Right forelimb (tissue), 1 donor: ENCODE measurements at regions not wholly inside any gene's neighbourhood (a gene's known extent, or its start where the extent isn't known, plus 50 kb on each side); places are given as distances from the start of the nearest gene placed in this dataset.

ENCODE experiments used
- DNase-seq: peaks from one replicate; pipeline ENCODE4 v3.0.0-alpha.2; 2018

- no peak for DNase-seq
Observed at GRCh38 chr3:181860235-181860634, 148.5 kb downstream of the SOX2 start.

DNA sequence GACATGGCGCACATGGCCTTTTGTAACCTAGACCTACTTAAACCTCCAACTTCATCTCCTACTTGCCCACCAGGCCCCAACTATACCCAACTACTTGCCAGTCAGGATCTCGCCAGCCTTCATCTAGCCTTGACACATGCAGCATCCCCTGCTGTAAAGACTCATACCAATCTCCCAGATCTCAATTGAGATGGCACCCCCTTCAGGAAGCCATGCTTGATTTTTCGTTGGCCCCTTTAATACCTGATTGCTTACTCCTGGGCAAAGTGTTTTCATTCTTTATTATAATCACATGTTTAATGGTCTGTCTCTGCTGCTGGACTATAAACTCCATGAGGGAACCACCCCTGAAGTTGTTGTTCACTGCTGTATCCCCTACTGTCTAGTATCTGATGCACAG is 150.8 kb downstream of the SOX2 start:
- DNase-seq: no peak

DNA sequence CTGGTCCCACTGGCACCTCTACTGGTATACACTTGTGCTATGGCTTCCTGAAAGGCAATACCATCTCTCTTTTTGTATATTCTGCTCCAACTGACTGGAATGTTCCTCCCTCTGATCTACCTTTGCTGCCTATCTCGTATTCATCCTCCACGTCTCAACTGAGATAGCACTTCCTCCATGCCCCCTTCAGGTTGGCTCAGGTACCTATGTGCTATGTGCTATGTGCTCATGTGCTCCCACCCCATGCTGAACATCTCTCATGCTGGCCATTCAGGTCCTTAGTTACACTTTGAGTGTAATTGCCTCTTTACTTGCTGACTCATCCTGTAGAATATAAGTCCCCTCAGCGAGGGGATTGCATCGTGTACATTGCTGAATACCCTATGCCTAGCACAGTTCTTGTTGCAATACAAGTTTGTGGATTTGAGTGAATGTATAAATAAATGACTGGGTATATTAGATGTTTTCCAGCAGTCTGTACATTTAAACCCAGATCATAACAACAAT is 156.9 kb downstream of the SOX2 start:
- DNase-seq: no peak

GRCh38 chr3:181872887-181873286 is 161.2 kb downstream of the SOX2 start:
- DNase-seq: no peak

DNA sequence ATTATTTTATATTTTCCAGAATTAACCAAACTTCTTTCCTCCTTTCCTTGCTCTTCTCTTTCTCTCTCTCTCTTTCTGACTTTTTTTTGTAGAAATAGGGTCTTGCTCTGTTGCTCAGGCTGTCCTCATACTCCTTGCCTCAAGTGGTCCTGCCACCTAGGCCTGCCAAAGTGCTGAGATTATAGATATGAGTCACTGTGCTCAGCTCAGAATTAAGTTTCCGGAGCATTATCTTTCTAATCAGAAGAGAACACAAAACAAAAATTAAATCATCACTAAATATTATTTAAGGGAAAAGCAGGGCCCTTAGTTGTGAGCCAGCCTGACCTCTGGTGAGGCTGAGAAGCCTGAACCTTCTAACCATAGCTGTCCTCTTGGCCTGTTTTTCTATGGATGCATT is 168.2 kb downstream of the SOX2 start:
- DNase-seq: no peak

- DNase-seq: no peak
Observed at GRCh38 chr3:181880331-181880730, 168.6 kb downstream of the SOX2 start.

DNA sequence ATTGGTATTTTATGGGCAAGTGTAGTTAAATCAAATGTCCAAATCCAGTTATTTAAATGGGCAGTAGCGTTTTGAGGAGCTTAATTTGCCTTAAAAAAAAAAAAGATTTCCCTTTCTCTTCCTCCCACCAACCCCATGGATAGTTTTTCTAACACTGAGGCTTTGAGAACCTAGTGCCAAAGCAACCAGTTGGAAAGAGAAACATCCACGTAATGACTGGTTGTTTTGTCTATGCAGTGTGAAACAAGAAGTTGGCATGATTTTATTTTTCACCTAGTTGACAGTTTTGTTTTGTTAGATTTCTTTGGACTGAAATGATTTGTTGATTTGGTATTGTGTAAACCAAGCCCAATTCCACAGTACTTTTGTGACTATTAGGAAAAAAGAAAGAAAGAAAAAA is 170.0 kb downstream of the SOX2 start:
- no peak for DNase-seq

DNA sequence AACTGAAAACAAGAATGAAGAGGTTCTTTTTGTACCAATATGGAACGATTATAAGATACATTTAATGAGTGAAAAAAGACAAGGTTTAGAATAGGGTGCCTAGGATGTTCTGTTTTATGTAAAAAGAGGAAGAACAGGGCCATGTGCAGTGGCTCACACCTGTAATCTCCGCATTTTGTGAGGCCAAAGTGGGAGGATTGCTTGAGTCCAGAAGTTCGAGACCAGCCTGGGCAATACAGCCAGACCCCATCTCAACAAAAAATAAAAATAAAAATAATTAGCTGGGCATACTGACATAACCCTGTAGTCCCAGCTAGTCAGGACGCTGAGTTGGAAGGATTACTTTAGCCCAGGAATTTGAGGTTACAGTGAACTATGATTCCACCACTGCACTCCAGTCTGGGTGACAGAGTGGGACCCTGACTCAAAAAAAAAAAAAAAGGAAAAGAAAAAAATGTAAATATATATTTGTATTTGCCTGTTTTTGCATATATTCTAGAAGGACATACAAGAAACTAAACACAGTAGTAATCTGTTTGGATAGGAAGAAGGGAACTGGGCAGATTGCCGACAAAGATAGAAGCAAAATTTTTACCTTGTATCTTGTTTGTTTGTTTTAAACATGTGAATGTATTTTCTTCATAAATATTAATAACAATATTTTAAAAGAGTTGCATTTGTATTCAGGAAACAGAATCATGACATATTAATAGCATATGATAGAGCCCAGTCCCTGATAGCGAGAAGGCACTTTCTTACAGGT is 174.3 kb downstream of the SOX2 start:
- no peak for DNase-seq

GRCh38 chr3:181886676-181887075 is 175.0 kb downstream of the SOX2 start:
- no peak for DNase-seq

- DNase-seq: no peak
Observed at GRCh38 chr3:181887685-181888084, 176.0 kb downstream of the SOX2 start.

DNA sequence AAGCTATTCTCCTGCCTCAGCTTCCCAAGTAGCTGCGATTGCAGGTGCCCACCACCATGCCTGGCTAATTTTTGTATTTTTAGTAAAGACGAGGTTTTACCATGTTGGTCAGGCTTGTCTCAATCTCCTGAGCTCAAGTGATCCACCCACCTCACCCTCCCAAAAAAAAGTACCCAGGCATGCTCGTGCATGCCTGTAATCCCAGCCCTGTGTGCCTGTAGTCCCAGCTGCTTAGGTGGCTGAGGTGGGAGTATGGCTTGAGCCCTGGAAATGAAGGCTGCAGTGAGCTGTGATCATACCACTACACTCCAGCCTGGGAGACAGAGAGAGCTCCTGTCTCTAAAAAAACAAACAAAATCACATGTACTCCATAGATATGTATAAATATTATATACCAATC is 176.5 kb downstream of the SOX2 start:
- no peak for DNase-seq

DNA sequence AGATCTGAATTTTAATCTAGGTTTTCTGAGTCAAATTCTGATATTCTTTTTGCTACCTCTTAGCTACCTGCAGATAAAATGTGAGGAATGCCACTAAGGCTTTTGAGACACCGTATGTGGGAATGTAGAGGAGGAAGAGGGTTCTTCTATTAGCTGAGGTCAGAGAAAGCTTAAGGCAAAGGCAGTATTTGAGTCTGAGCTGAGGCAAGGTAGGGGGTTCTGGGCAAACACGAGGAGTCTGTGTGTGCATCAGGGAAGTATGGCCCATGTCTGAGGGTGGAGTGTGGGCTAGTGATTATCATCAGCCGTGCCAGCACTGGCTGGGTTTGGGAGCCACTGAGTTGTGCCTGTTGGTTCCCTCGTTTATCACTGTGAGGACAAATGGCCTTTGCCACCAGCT is 181.1 kb downstream of the SOX2 start:
- DNase-seq: no peak

DNA sequence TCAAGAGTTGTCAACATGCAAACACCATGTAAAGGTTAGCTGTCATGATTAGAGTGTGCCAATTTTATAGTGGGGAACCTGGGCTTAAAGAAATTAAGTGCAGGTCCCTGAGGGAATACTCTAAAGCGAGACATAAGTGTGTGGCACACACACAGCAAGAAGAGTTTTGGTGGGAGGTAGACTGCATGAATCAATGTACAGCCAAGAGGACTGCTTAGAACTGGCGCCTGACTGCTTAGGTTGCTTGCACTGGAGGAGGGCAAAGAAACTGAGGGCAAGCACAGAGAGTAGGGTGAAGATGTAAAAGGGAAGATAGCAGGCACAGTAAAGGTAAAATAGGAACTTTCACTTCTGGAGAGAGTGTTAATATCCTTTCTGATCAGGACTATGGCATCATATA is 184.9 kb downstream of the SOX2 start:
- DNase-seq: no peak

DNA sequence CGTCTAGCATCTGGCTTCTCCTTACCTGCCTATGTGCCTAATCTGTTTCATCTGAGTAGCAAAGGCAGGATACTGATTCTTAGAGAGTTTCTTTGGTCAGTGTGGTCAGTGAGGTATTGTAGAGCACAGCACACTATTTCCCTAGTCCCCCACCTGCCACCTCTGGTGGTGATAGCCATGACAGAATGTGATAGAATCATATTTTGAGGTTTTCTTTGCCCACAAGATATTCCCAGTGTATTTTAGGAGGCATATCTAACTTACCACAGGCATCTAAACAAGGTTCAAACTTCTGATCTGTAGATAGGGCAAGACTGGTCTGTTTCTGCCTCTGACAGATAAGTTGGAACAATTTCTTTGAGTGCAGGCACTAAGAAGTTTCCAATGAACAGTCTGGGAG is 188.0 kb downstream of the SOX2 start:
- DNase-seq: no peak

- no peak for DNase-seq
Observed at GRCh38 chr3:181901626-181902025, 189.9 kb downstream of the SOX2 start.

DNA sequence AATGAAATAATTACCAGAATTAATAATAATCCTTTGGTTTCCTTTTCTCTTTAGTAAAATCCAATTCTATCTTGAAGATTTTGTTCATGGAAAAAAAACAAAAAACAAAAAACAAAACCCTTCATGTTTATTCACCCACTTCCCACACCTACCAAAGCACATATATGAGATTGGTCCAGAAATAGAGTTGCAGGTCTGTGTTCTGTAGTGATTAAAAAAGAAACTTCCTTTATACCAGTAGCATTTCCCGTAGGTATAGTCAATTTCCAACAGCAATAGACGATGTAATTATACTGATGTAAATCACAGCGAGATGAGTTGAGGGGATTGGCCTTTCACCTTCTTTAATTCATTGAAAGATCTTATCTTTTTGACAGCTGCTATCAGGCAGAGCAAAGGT is 194.6 kb downstream of the SOX2 start:
- no peak for DNase-seq

DNA sequence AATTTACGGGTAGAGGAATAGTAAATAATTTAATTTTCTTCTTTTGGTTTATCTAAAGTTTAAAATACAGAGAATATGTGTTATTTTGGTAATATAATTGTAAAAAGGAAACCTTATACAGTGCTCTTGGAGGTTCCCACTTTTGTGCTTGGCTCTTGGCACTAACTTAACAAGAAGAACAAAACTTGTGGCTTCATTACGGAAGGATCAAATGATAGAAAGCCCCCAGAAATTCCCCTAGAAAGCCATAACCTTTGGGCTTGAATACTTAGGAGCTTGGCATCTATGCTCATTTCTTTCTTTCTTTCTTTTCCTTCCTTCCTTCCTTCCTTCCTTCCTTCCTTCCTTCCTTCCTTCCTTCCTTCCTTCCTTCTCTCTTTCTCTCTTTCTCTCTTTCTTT is 197.5 kb downstream of the SOX2 start:
- no peak for DNase-seq

GRCh38 chr3:181912384-181912783 is 200.7 kb downstream of the SOX2 start:
- no peak for DNase-seq

DNA sequence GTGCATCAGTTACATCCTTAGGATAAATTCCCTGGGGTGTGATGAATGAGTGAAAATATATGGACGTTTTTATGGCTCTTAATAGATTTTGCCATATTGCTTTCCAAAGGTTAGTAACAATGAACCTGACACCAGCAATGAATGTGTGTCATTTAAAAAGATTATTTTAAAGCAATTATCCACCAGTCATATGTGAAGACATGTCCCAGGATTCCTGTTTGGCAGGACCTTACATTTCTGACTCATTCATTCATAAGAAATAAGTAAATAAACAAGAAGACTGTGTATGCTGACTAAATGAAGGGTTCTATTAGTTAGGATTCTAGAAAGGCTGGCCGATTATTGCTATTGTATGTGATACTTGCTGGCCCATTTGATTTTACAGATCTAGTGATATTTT is 201.5 kb downstream of the SOX2 start:
- DNase-seq: no peak

DNA sequence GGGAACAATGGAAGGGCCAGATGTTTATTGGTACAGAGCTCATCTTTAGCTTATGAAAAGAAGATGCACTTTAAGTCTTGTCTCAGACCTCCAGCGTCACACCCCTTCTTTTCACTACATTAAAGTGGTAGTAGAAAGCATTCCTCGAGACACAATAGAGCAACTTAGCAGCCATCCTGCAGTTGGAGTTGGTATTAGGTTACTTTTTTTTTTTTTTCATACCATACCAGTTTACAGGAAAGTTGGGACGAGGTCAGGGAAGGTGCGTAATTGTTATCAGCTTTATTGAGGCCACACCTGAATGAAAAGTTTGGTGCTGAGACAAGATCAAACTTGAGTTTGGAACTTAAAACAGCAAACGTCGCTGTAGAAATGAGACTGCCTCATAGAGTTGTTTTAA is 203.8 kb downstream of the SOX2 start:
- DNase-seq: no peak

GRCh38 chr3:181916013-181916412 is 204.3 kb downstream of the SOX2 start:
- no peak for DNase-seq

GRCh38 chr3:181917027-181917426 is 205.3 kb downstream of the SOX2 start:
- no peak for DNase-seq

DNA sequence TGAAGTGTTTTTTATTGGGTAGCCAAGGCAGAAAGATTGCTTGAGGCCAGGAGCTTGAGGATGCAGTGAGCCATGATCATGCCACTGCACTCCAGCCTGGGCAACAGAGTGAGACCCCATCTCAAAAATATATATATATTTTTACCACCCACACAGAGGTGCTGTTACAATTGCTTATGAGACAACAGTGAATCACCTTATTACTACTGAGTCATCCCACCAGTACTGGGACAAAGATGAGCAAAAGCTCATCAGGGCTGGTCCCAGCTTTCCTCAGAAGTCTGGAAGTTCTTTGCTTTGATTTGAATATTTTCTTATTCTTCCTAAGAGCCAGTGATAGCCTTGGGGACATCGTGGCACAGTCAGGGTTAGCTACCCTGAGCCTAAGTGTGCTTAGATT is 207.7 kb downstream of the SOX2 start:
- DNase-seq: no peak

- DNase-seq: no peak
Observed at GRCh38 chr3:181920409-181920808, 208.7 kb downstream of the SOX2 start.

DNA sequence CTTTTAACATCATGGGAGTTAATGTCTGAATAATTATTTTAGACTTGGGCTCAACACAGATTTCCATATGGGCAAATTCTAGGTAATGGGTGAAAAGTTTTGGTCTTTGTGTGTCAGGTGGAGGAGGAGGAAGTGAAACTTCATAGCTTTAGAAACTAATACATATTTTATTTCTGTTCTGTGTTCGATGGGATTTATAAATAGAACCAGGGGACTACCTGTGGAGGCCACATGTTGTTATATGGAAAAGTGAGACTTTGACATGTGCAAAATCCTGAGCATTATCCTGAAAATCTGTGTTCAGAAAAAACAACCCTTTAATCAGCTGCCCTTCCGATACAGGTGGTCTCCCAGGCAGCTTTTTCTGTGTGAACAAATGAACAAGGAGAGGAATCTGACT is 209.5 kb downstream of the SOX2 start:
- DNase-seq: no peak
